Endothelial cell (in vitro differentiated cells): ENCODE measurements at regions not wholly inside any gene's neighbourhood (a gene's known extent, or its start where the extent isn't known, plus 50 kb on each side); places are given as distances from the start of the nearest gene placed in this dataset.

Source experiments
- DNase-seq: peaks from one replicate; pipeline ENCODE4 v3.0.0; 2021; ENCODE audit warnings: low spot score
- H3K27ac Mint-ChIP-seq: one replicate; pipeline ENCODE4 v1.8.0; 2021; ENCODE audit warnings: mixed read lengths, inconsistent platforms; ENCODE audit not compliant: unreplicated experiment
- H3K27me3 Mint-ChIP-seq: one replicate; pipeline ENCODE4 v1.8.0; 2021; ENCODE audit warnings: mild to moderate bottlenecking, moderate library complexity, mixed read lengths, inconsistent platforms; ENCODE audit not compliant: unreplicated experiment
- H3K36me3 Mint-ChIP-seq: one replicate; pipeline ENCODE4 v1.8.0; 2021; ENCODE audit warnings: mild to moderate bottlenecking, low read depth, mixed read lengths, inconsistent platforms; ENCODE audit not compliant: unreplicated experiment
- H3K4me1 Mint-ChIP-seq: one replicate; pipeline ENCODE4 v1.8.0; 2021; ENCODE audit warnings: mild to moderate bottlenecking, mixed read lengths, inconsistent platforms; ENCODE audit not compliant: unreplicated experiment
- H3K4me3 Mint-ChIP-seq: one replicate; pipeline ENCODE4 v1.8.0; 2021; ENCODE audit warnings: mild to moderate bottlenecking, mixed read lengths, inconsistent platforms; ENCODE audit not compliant: unreplicated experiment
- H3K9me3 Mint-ChIP-seq: one replicate; pipeline ENCODE4 v1.8.0; 2021; ENCODE audit warnings: mixed read lengths, inconsistent platforms; ENCODE audit not compliant: unreplicated experiment
- CTCF ChIP-seq: fragments of 200-600 bp; sonication (generic); IDR thresholded peaks from one replicate; pipeline ENCODE4 v1.5.0; 2021; ENCODE audit warnings: antibody characterized with exemption; ENCODE audit not compliant: unreplicated experiment

- no peaks in the 10 kb centered on the region for H3K4me1 Mint-ChIP-seq
- no peak overlapping the region for H3K4me3 Mint-ChIP-seq
- H3K27ac Mint-ChIP-seq, result no peak overlapping the region
- no peaks in the 10 kb centered on the region for H3K27me3 Mint-ChIP-seq
- no peaks in the 10 kb centered on the region for H3K9me3 Mint-ChIP-seq
- no peaks in the 10 kb centered on the region for H3K36me3 Mint-ChIP-seq
- no peak for DNase-seq
- no peak for TF ChIP-seq CTCF
Observed at GRCh38 chr6:7468382-7469081, 72.9 kb upstream of the DSP start.

- Mint-ChIP-seq H3K9me3 (no peaks in the 10 kb centered on the region), H3K36me3 (no peaks in the 10 kb centered on the region), H3K27me3 (no peaks in the 10 kb centered on the region), H3K4me1 (no peaks in the 10 kb centered on the region), H3K27ac (no peak overlapping the region), H3K4me3 (no peak overlapping the region)
- no peak for DNase-seq
- TF ChIP-seq CTCF, result no peak
Observed at GRCh38 chr6:7469696-7470095, 71.8 kb upstream of the DSP start.

- Mint-ChIP-seq H3K4me3 (no peak overlapping the region), H3K27me3 (no peaks in the 10 kb centered on the region), H3K36me3 (no peaks in the 10 kb centered on the region), H3K4me1 (no peaks in the 10 kb centered on the region), H3K9me3 (no peaks in the 10 kb centered on the region), H3K27ac (no peak overlapping the region)
- TF ChIP-seq CTCF, result no peak
- no peak for DNase-seq
Observed at GRCh38 chr6:7471171-7471570, 70.3 kb upstream of the DSP start.

GRCh38 chr6:7473805-7474719 lies 67.4 kb upstream of the DSP start:
- Mint-ChIP-seq H3K27ac (peak overlapping the region; percentile 16), H3K4me3 (no peak overlapping the region), H3K9me3 (no peaks in the 10 kb centered on the region), H3K27me3 (no peaks in the 10 kb centered on the region), H3K36me3 (no peaks in the 10 kb centered on the region), H3K4me1 (no peaks in the 10 kb centered on the region)
- no peak for TF ChIP-seq CTCF
- no peak for DNase-seq

GRCh38 chr6:7475081-7475480 lies 66.4 kb upstream of the DSP start:
- no peak overlapping the region for H3K4me3 Mint-ChIP-seq
- H3K27me3 Mint-ChIP-seq, result no peaks in the 10 kb centered on the region
- no peak for TF ChIP-seq CTCF
- H3K9me3 Mint-ChIP-seq, result no peaks in the 10 kb centered on the region
- H3K27ac Mint-ChIP-seq, result no peak overlapping the region
- H3K4me1 Mint-ChIP-seq, result no peaks in the 10 kb centered on the region
- H3K36me3 Mint-ChIP-seq, result no peaks in the 10 kb centered on the region
- no peak for DNase-seq
